PC-9 (cell line): ENCODE measurements at regions not wholly inside any gene's neighbourhood (a gene's known extent, or its start where the extent isn't known, plus 50 kb on each side); places are given as distances from the start of the nearest gene placed in this dataset.

Source experiments
- CTCF ChIP-seq: fragments of 200-600 bp; sonication (generic); conservative IDR thresholded peaks from 2 replicates; pipeline ENCODE4 v1.6.1; 2017; ENCODE audit warnings: mixed run types, antibody characterized with exemption, mild to moderate bottlenecking, moderate library complexity
- EZH2 ChIP-seq: fragments of 200-600 bp; sonication (generic); IDR thresholded peaks from 2 replicates; pipeline ENCODE4 v1.8.0; 2017; ENCODE audit warnings: antibody characterized with exemption, low read depth

DNA sequence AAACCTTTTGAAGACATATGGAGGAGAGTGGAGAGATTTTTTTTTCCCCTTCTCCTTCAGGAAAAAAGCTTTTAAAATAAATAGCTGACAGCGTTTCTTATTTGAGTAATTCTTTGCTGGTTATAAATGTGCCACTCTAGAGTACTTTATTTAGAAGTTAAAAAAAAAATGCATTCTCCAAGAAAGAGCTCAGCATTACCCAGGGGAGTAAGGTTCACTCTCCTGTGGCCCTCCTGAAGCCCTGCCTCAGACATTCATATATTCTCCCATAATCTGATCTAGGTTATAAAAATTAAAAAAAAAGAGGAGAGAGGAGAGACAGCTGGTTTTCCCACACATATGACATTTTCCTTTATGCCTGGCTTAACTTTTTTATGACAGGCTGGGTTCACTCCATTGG, 545.2 kb upstream of the CADM1 start:
- TF ChIP-seq CTCF (no peak), EZH2 (no peak)
